Activated gamma-delta T cell treated with anti-CD3 and anti-CD28 coated beads, Interleukin-2, amount 50 U/mL, for 16 hours (primary cell): ENCODE measurements at regions not wholly inside any gene's neighbourhood (a gene's known extent, or its start where the extent isn't known, plus 50 kb on each side); places are given as distances from the start of the nearest gene placed in this dataset.
"Not testable (repeated sequence)": the region's sequence is repeated elsewhere in the genome, so short reads cannot be mapped to it uniquely, and the experiment has no call there.

Source experiments
- DNase-seq: peaks from one replicate; pipeline ENCODE4 v3.0.0-alpha.2; 2020; ENCODE audit warnings: low read depth

DNA sequence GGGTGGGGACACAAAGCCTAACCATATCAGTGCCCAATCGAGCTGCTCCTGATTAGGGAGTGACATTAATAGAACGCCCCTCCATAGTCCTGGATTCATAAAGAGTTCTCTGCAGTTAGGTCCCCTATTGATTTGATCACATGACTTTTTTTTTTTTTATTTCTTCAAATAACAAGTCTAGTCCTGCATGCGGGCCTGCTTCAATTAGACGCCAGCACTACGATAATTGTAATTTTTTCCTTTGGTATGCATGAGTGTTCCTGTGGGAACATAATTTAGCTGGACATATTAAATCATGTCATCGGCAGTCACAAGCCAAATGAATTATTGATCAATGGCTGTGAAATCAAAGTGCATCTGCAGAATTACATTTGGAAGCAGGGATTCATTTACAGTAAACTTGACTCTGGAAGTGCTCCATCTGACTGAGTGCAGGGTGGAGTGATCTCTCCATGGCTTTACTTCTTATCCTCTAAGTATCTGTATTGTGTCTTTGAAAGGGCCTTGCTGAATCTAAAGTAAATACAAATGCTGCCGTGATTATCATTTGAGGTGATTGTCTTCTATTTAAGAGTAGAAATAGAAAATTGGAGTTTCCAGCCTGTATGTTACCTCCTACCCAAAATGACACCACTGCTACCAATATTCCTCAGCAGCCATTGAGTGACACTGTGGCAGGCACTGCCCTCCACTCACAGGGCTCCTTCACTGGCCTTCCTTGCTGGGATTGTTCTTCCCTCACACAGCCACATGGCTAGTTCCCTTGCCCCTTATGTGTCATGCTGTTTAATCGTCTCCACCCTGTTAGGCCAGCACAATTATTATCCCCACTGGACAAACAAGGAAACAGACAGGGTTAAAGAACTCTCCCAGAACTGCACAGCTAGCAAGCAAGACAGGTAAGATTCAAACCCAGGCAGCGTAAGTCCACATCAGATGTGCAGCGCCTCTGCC lies 337.4 kb upstream of the ID2 start:
- DNase-seq = no peak

DNA sequence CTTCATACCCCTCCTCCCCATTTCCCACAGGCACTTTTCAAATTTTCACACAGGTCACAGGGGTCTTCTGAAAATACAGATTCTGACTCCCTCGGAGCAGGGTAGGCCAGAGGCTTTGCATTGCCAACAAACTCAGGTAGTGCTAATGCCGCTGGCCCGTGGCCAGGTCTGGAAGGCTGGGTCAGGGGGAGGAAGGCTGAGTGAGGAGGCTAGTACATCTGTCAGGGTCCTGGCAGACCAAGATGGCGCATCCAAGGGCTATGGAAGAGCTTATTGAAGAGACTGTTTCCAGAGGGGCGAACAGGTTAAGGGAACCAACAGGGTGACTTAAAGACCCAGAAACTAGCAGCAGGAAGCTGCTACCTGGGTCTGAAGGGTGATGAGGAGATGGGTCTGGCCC lies 336.7 kb upstream of the ID2 start:
- no peak for DNase-seq

GRCh38 chr2:8346208-8346607 lies 335.6 kb upstream of the ID2 start:
- DNase-seq = no peak

- DNase-seq = no peak
These were observed 335.0 kb upstream of the ID2 start for GRCh38 chr2:8346706-8347430.

- not testable (repeated sequence) for DNase-seq
These were observed 332.9 kb upstream of the ID2 start for GRCh38 chr2:8348911-8349310.

DNA sequence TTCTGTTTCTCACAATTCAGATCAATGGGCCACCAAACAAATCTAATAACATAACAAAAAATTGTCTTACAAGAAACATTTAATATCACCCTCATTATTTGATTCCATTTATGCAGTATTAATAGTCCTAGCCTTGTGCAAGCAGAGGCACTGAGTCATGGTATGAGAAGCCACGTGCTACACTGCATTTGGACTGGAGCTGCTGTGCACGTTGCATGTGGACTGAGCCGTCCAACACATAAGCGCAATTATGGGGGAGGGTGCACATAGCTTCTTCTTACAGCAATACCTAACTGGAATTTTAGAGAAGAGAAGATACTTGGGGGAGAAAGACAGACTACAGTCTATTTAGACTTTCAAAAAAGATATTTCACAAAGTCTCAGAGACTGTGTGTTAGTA lies 329.6 kb upstream of the ID2 start:
- DNase-seq = no peak

- no peak for DNase-seq
These were observed 328.9 kb upstream of the ID2 start for GRCh38 chr2:8352989-8353388.

DNA sequence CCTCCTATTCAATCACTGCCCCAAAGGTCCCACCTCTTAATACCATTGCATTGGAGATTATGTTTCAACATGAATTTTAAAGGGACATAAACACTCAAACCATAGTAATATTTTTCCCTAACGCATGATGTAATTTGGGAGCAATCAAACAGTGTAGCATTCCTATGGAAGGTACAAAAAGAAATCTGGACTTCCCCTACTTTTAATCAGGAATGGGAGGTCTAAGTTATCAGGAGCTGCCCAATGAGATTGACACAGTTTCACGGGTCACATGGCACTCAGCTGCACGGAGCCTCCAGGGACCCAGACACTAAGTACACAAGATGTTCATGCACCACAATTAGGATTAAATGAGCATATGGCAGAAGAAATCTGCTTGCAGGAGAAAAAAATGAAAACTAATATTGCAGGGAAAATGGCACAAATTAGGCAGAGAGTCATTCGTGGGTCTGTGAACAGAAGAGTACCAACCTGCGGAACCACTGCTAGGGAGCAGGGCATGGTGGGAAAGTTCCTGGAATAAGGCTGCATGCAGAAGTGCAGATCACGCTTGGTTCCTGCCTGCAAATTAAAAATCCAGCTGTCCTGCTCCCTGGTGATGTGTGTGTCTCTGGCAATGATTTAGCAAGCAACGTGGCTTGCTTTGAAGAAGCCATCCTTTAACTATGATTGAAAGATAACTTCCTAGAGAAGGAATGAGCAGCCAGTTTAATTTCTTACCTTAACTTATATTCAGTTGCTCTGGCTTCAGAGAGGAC lies 326.6 kb upstream of the ID2 start:
- DNase-seq = no peak

GRCh38 chr2:8357738-8358518 lies 323.9 kb upstream of the ID2 start:
- no peak for DNase-seq

DNA sequence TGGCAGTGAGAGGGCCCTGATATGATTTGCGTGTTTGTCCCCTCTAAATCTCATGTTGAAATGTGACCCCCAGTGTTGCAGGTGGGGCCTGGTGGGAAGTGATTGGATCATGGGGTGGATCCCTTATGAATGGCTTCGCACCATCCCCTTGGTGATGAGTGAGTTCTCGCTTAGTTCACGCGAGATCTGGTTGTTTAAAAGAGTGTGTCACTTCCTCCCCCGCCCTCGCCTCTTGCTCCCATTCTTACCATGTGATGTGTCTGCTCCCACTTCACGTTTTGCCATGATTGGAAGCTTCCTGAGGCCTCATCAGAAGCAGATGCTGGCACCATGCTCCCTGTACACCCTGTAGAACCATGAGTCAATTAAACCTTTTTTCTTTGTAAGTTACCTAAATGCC lies 319.9 kb upstream of the ID2 start:
- DNase-seq = no peak

GRCh38 chr2:8363161-8363560 lies 318.7 kb upstream of the ID2 start:
- no peak for DNase-seq

GRCh38 chr2:8364668-8365067 lies 317.2 kb upstream of the ID2 start:
- DNase-seq = no peak

GRCh38 chr2:8365331-8365910 lies 316.4 kb upstream of the ID2 start:
- no peak for DNase-seq

GRCh38 chr2:8367833-8368232 lies 314.0 kb upstream of the ID2 start:
- DNase-seq = no peak

- DNase-seq = no peak
These were observed 313.4 kb upstream of the ID2 start for GRCh38 chr2:8368463-8368862.

- no peak for DNase-seq
These were observed 312.3 kb upstream of the ID2 start for GRCh38 chr2:8369522-8369921.

GRCh38 chr2:8370258-8370802 lies 311.5 kb upstream of the ID2 start:
- no peak for DNase-seq

DNA sequence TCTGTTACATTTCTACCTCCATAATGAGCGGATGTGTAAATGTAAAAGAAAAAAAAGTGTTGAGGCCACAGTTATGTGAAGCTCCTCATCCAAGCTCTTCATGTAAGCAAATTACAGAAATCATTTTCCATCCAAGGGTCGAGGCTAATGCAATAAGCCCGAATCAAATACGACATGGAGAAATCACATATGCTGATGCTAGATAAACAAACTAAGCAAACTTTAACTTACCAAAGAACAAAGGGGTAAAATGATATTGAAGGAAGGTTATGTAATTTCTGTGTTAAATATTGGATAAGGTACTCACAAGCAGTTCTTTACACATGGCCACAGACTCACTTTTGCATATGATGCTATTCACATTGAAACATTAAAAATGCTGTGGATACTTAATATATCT lies 310.2 kb upstream of the ID2 start:
- DNase-seq = no peak

DNA sequence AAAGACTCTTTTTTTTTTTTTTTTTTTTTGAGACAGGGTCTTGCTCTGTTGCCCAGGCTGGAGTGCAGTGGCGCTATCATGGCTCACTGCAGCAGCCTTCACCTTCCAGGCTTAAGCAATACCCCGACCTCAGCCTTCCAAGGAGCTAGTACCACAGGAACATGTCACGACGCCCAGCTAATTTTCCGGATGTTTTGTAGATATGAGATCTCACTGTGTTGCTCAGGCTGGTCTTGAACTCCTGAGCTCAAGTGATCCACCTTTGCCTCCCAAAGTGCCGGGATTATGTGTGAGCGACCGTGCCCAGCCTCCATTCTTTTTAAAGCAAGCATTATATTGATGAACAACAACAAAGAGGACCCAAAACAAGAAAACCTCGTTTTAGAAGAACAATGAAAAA lies 307.1 kb upstream of the ID2 start:
- no peak for DNase-seq

DNA sequence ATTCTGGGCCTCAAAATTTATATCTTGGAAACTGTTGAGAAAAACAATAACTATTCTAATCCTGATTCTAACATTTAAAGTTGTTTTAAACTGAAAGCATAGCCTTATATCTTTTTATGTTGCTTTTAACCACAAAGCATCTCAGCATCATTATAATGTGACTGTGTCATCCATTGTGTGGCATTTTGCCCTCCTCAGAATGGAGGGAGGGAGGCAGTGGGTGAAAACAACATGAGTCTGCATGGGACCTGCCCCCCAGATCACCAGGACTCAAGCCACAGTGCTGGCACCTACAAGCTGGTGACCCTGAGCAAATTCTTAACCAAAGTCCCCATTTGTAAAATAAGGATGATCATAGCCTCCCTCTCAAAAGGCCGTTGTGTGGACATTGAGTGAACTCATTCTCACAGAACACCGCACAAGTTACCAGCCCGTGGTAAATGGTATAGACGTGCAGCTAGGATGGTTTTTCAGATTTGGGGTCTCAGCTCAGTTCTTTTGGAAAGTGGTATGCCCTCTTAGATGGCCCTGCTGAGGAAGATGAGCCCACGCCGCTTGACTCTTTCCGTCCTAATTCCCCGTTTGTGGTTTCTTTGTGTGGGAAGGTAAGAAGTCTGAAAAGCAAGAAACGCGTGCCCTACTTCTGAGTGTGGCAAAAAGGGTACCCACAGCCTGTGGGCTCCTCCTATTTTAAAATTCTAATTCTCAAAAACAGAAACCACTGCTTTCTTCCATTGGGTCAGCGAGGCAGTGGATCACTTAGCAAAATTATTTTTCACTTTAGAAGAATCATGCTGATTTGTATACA lies 305.0 kb upstream of the ID2 start:
- DNase-seq = peak; percentile 3
